ENCODE measurements at regions not wholly inside any gene's neighbourhood (a gene's known extent, or its start where the extent isn't known, plus 50 kb on each side); places are given as distances from the start of the nearest gene placed in this dataset.

DNA sequence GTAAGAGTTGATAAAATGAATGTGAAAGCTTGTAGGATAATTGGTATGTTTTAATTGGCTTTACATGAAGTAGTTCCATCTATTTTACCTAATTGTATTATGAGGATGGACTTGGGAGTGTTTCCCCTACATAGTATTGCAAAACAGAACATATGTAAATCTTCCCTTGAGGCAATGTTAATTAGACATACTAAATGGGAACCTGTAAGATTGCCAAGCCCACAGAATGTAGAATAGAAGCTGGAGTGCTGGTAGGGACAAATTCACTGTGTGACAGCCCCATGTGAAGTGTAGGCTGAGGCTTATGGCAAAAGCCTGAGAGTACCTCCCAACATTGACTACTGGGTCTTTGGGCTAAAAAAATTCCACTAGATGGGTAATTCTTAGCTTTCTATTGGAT, 615.0 kb upstream of the AMOT start:
- Histone ChIP-seq H3K9ac (replicated peaks in 1 of 4; ENCODE audit: extremely low read depth in 1 of 4, low read depth in 3 of 4, low read length in 3 of 4) (no peak overlapping the region), H3K23ac (ENCODE audit: insufficient read length) (no peak overlapping the region), H3K56ac (replicated peaks; ENCODE audit: insufficient read length, low read depth, low read length) (no peak overlapping the region), H3K23me2 (ENCODE audit: low read depth, low read length) (no peaks in the 10 kb centered on the region), H3K4ac (replicated peaks; ENCODE audit: insufficient read length, low read depth, low read length) (no peak overlapping the region), H3K14ac (ENCODE audit: insufficient read length) (no peak overlapping the region), H2BK20ac (ENCODE audit: low read length) (no peak overlapping the region), H3K27me3 (replicated peaks in 1 of 4; ENCODE audit: control insufficient read depth in 3 of 4, extremely low read depth in 1 of 4, insufficient read depth in 3 of 4, low read length in 3 of 4) (no peaks in the 10 kb centered on the region), H4K5ac (ENCODE audit: insufficient read length, low read depth, low read length) (no peak overlapping the region), H2BK5ac (ENCODE audit: low read depth, low read length) (no peak overlapping the region), H3K9me3 (ENCODE audit: insufficient read depth in 2 of 2, low read depth in 1 of 2, low read length in 1 of 2) (no peaks in the 10 kb centered on the region), H2BK120ac (replicated peaks; ENCODE audit: low read depth, low read length) (no peak overlapping the region), H3K79me1 (ENCODE audit: low read depth, low read length) (no peaks in the 10 kb centered on the region), H4K8ac (ENCODE audit: extremely low read depth, insufficient read depth, low read length) (no peak overlapping the region), H2AFZ (ENCODE audit: low read length) (no peak overlapping the region), H2AK5ac (ENCODE audit: low read depth, low read length) (no peak overlapping the region), H2BK12ac (ENCODE audit: low read depth, low read length) (no peak overlapping the region), H3K4me1 (replicated peaks in 1 of 4; ENCODE audit: control insufficient read depth in 3 of 4, insufficient read depth in 4 of 4, low read length in 3 of 4) (no peaks in the 10 kb centered on the region), H4K20me1 (replicated peaks in 1 of 2; ENCODE audit: control insufficient read depth in 1 of 2, insufficient read depth in 2 of 2, low read length in 2 of 2) (no peaks in the 10 kb centered on the region), H2BK15ac (ENCODE audit: low read length) (no peak overlapping the region), H3K4me2 (ENCODE audit: insufficient read depth in 1 of 2, low read depth in 2 of 2, low read length in 2 of 2) (no peak overlapping the region), H3K27ac (ENCODE audit: low read depth, low read length) (no peak overlapping the region), H3K36me3 (ENCODE audit: control insufficient read depth in 2 of 4, insufficient read depth in 4 of 4, low read length in 3 of 4) (no peaks in the 10 kb centered on the region), H3K79me2 (ENCODE audit: control insufficient read depth in 1 of 2, insufficient read depth in 2 of 2, low read length in 2 of 2) (no peaks in the 10 kb centered on the region), H4K91ac (replicated peaks; ENCODE audit: insufficient read length, low read length) (no peak overlapping the region), H3K4me3 (ENCODE audit: extremely low read depth in 1 of 4, insufficient read depth in 2 of 4, low read depth in 3 of 4, low read length in 4 of 4) (no peak overlapping the region), H3K18ac (ENCODE audit: extremely low read depth, low read length) (no peak overlapping the region)
- TF ChIP-seq SIN3A (conservative IDR thresholded peaks at IDR 0.05 in 1 of 2, IDR thresholded peaks at IDR 0.05 in 1 of 2; ENCODE audit: low read depth in 1 of 2, low read length in 2 of 2): no peak
- no peak for TF ChIP-seq TAF7 (optimal IDR thresholded peaks at IDR 0.05; ENCODE audit: borderline replicate concordance, low read depth, low read length)
- DNase-seq (ENCODE audit: low read depth in 1 of 2, low spot score in 2 of 2) (no peak), FAIRE-seq (no peak)
- CTCF ChIA-PET (ENCODE audit: partially characterized antibody): no interaction called here
- POLR2A ChIA-PET (ENCODE audit: partially characterized antibody): no interaction called here
